HUDEP-2 (cell line): ENCODE measurements at regions not wholly inside any gene's neighbourhood (a gene's known extent, or its start where the extent isn't known, plus 50 kb on each side); places are given as distances from the start of the nearest gene placed in this dataset.

ENCODE experiments used
- DNase-seq, 76 experiments: peaks; one replicate each; lab custom pipeline; 2025; ENCODE audit not compliant: unreplicated experiment in 76 of 76; lab: John Stamatoyannopoulos, UW

GRCh38 chr18:75524841-75525240, 97.3 kb upstream of the SMIM21 start:
- DNase-seq, result no peak

GRCh38 chr18:75524181-75524580, 96.7 kb upstream of the SMIM21 start:
- DNase-seq, result no peak

GRCh38 chr18:75521816-75522215, 94.3 kb upstream of the SMIM21 start:
- no peak for DNase-seq

- no peak for DNase-seq
Measured at GRCh38 chr18:75518007-75518406, 90.5 kb upstream of the SMIM21 start.

GRCh38 chr18:75517286-75517685, 89.8 kb upstream of the SMIM21 start:
- no peak for DNase-seq

GRCh38 chr18:75507636-75508035, 80.1 kb upstream of the SMIM21 start:
- DNase-seq, result no peak

GRCh38 chr18:75506913-75507312, 79.4 kb upstream of the SMIM21 start:
- no peak for DNase-seq

- no peak for DNase-seq
Measured at GRCh38 chr18:75504469-75504868, 77.0 kb upstream of the SMIM21 start.

- no peak for DNase-seq
Measured at GRCh38 chr18:75503615-75504014, 76.1 kb upstream of the SMIM21 start.

- DNase-seq, result peak in 4 of 76 experiments; percentile 22 to 30 (median 24)
Measured at GRCh38 chr18:75502286-75502685, 74.8 kb upstream of the SMIM21 start.

GRCh38 chr18:75500545-75500944, 73.0 kb upstream of the SMIM21 start:
- DNase-seq, result no peak

- DNase-seq, result no peak
Measured at GRCh38 chr18:75497576-75498235, 70.2 kb upstream of the SMIM21 start.

- no peak for DNase-seq
Measured at GRCh38 chr18:75496151-75496550, 68.6 kb upstream of the SMIM21 start.

GRCh38 chr18:75492852-75493251, 65.3 kb upstream of the SMIM21 start:
- DNase-seq, result no peak

- DNase-seq, result no peak
Measured at GRCh38 chr18:75491361-75491760, 63.9 kb upstream of the SMIM21 start.

GRCh38 chr18:75489493-75490190, 62.1 kb upstream of the SMIM21 start:
- DNase-seq, result peak in 1 of 76 experiments; percentile 13

- DNase-seq, result no peak
Measured at GRCh38 chr18:75483662-75484061, 56.2 kb upstream of the SMIM21 start.

- DNase-seq, result no peak
Measured at GRCh38 chr18:75482880-75483279, 55.4 kb upstream of the SMIM21 start.

GRCh38 chr18:75480487-75480886, 53.0 kb upstream of the SMIM21 start:
- DNase-seq, result no peak

GRCh38 chr18:75478996-75479880, 51.7 kb upstream of the SMIM21 start:
- peak in 14 of 76 experiments; percentile 1 to 34 (median 12) for DNase-seq

GRCh38 chr18:75477900-75478299, 50.4 kb upstream of the SMIM21 start:
- no peak for DNase-seq
